GM12872 (cell line): ENCODE measurements at regions not wholly inside any gene's neighbourhood (a gene's known extent, or its start where the extent isn't known, plus 50 kb on each side); places are given as distances from the start of the nearest gene placed in this dataset.

ENCODE experiments used
- CTCF ChIP-seq: IDR thresholded peaks from 3 replicates; pipeline ENCODE4 v1.5.1; 2011; ENCODE audit warnings: low read depth, mild to moderate bottlenecking, low read length, moderate library complexity; ENCODE audit not compliant: insufficient read depth

DNA sequence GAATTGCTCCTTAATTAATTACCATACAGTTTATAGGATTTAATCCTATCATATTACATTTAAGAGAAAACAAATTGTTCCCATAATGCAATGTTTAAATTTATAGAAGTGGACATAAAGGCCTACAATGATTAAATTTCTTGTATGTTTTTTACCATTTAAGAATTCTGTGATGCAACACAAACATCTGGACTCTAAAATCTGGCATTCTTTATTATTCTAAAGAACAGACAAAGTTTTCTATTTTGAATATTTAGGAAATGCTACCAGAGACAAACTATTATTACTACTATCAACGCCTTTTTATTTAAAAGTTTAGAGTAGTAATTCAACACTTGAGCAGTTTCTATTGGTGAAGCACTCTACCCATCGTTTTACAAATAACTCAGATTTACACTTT lies 535.1 kb downstream of the TMX3 start:
- no peak for TF ChIP-seq CTCF

- TF ChIP-seq CTCF: no peak
These were observed 536.0 kb downstream of the TMX3 start for GRCh38 chr18:68178921-68179320.

- TF ChIP-seq CTCF: no peak
These were observed 536.9 kb downstream of the TMX3 start for GRCh38 chr18:68177807-68178702.

DNA sequence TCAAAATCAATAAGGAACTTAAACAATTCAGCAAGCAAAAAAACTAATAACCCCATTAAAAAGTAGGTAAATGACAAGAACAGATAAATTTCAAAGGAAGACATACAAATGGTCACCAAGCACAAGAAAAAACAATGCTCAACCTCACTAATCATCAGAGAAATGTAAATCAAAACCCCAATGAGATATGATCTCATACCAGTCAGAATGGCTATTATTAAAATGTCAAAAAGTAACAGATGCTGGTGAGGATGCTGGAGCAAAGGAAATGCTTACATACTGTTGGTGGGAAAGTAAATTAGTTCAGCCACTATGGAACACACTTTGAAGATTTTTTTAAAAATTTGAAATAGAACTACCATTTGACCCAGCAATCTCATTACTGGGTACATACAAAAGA lies 538.0 kb downstream of the TMX3 start:
- no peak for TF ChIP-seq CTCF

DNA sequence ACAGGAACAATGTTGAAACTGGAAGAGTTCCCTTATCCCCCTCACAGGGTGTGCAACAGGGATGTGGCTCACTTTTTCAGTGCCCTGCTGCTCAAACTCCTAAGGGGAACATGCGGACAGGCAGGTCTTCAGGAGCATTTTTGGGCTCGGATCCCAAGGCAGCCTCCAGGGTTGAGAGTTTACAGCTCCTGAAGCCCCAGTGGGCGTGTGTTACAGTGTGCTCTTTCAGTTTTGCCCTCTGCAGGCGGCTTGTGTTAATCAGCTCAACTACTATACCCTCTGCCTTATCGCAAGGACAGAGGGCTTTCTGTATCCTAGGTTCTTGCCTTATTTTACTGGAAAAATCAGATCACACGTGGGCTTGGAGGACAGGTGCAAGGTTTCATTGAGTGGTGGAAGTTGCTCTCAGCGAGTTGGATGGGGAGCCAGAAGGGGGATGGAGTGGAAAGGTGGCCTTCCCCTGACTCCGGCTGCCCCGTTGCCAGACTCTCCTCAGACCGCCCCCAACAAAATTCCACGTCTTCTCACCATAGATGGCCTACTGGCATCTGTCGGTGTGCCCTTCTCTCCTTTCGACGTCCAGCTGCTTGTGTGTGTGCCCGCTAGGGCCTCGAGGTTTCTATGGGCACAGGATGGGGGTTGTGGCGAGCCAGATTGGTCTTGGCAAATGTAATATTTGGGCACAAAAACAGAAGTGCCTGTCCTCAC lies 541.9 kb downstream of the TMX3 start:
- no peak for TF ChIP-seq CTCF

DNA sequence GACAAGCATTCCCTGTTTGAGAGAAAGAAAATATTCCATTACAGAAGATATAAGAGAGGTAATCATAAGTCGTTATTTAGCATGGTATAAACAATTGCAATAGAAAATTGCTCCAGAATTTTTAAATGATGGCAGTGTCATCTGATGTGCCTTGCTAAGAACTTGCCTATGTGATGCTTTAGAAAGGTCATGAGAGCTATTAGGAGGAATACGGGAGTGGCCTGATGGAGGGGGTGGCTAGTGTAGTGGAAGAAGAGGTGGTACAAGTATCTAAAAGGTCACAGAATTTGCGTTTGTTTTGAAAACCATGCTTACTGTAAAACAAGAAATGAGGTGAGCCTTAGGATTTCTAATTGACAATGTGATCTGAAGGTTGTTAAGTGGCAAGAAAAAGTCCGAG lies 550.0 kb downstream of the TMX3 start:
- no peak for TF ChIP-seq CTCF

- no peak for TF ChIP-seq CTCF
These were observed 562.1 kb downstream of the TMX3 start for GRCh38 chr18:68152770-68153169.
